NCI-H2107 (cell line): ENCODE measurements at regions not wholly inside any gene's neighbourhood (a gene's known extent, or its start where the extent isn't known, plus 50 kb on each side); places are given as distances from the start of the nearest gene placed in this dataset.
"Not testable (repeated sequence)": the region's sequence is repeated elsewhere in the genome, so short reads cannot be mapped to it uniquely, and the experiment has no call there.

ENCODE experiments used
- DNase-seq: peaks from one replicate; lab custom pipeline; 2025; lab: John Stamatoyannopoulos, UW

- no peak for DNase-seq
Observed at GRCh38 chr18:49731860-49732311, 81.4 kb downstream of the ACAA2 start.

- DNase-seq, result no peak
Observed at GRCh38 chr18:49731421-49731841, 81.9 kb downstream of the ACAA2 start.

GRCh38 chr18:49730951-49731391 lies 82.4 kb downstream of the ACAA2 start:
- no peak for DNase-seq

- peak; percentile 28 for DNase-seq
Observed at GRCh38 chr18:49728542-49728941, 84.8 kb downstream of the ACAA2 start.

GRCh38 chr18:49727816-49728215 lies 85.5 kb downstream of the ACAA2 start:
- no peak for DNase-seq

GRCh38 chr18:49726675-49726963 lies 86.7 kb downstream of the ACAA2 start:
- no peak for DNase-seq

- DNase-seq, result no peak
Observed at GRCh38 chr18:49725809-49726674, 87.3 kb downstream of the ACAA2 start.

- no peak for DNase-seq
Observed at GRCh38 chr18:49723648-49724180, 89.6 kb downstream of the ACAA2 start.

- no peak for DNase-seq
Observed at GRCh38 chr18:49722477-49722876, 90.9 kb downstream of the ACAA2 start.

- DNase-seq, result no peak
Observed at GRCh38 chr18:49721981-49722380, 91.4 kb downstream of the ACAA2 start.

- not testable (repeated sequence) for DNase-seq
Observed at GRCh38 chr18:49720944-49721343, 92.4 kb downstream of the ACAA2 start.

GRCh38 chr18:49717617-49718016 lies 95.7 kb downstream of the ACAA2 start:
- no peak for DNase-seq

GRCh38 chr18:49716035-49716434 lies 97.3 kb downstream of the ACAA2 start:
- no peak for DNase-seq

- no peak for DNase-seq
Observed at GRCh38 chr18:49709347-49709690, 104.0 kb downstream of the ACAA2 start.

GRCh38 chr18:49708662-49709346 lies 104.5 kb downstream of the ACAA2 start:
- DNase-seq, result no peak

- no peak for DNase-seq
Observed at GRCh38 chr18:49707599-49707998, 105.7 kb downstream of the ACAA2 start.

- DNase-seq, result no peak
Observed at GRCh38 chr18:49704334-49704733, 109.0 kb downstream of the ACAA2 start.

GRCh38 chr18:49701190-49701589 lies 112.1 kb downstream of the ACAA2 start:
- DNase-seq, result no peak

- no peak for DNase-seq
Observed at GRCh38 chr18:49699303-49699702, 114.0 kb downstream of the ACAA2 start.

GRCh38 chr18:49698525-49699025 lies 114.8 kb downstream of the ACAA2 start:
- peak; percentile 13 for DNase-seq

GRCh38 chr18:49697757-49698524 lies 115.4 kb downstream of the ACAA2 start:
- DNase-seq, result no peak

- no peak for DNase-seq
Observed at GRCh38 chr18:49697049-49697448, 116.3 kb downstream of the ACAA2 start.
